Upper lobe of right lung (tissue), 1 donor: ENCODE measurements at regions not wholly inside any gene's neighbourhood (a gene's known extent, or its start where the extent isn't known, plus 50 kb on each side); places are given as distances from the start of the nearest gene placed in this dataset.

ENCODE experiments used
- ATAC-seq: fragments of 200-7000 bp; cut with Tn5 transposase; one replicate; pipeline ENCODE4 v1.9.1; 2020; ENCODE audit warnings: mild to moderate bottlenecking, moderate library complexity
- DNase-seq: peaks from one replicate; pipeline ENCODE4 v3.0.0-alpha.2; 2020
- H3K27ac ChIP-seq: fragments of 200-600 bp; one replicate; pipeline ENCODE4 v1.8.0; 2022
- H3K27me3 ChIP-seq: fragments of 200-600 bp; one replicate; pipeline ENCODE4 v1.8.0; 2022; ENCODE audit warnings: mild to moderate bottlenecking
- H3K36me3 ChIP-seq: fragments of 200-600 bp; one replicate; pipeline ENCODE4 v1.8.0; 2022
- H3K4me1 ChIP-seq: fragments of 200-600 bp; one replicate; pipeline ENCODE4 v1.8.0; 2022
- H3K4me3 ChIP-seq: fragments of 200-600 bp; one replicate; pipeline ENCODE4 v1.8.0; 2022; ENCODE audit warnings: mild to moderate bottlenecking
- H3K9me3 ChIP-seq: fragments of 200-600 bp; one replicate; pipeline ENCODE4 v1.8.0; 2022
- CTCF ChIP-seq: fragments of 200-600 bp; IDR thresholded peaks from one replicate; pipeline ENCODE4 v1.8.0; 2022; ENCODE audit warnings: antibody characterized with exemption
- intact Hi-C: fragments of 100-400 bp; cut with DNase I; formaldehyde crosslinking; loops from one replicate; pipeline ENCODE4 v1.11.0; 2022
- donor health status: DM: no; HTN: yes; CAD: no; lungs with severe emphysema.

GRCh38 chr6:118710616-118711015, 59.2 kb upstream of the CEP85L start:
- ATAC-seq (no peak), DNase-seq (no peak)
- no peaks in the 10 kb centered on the region for H3K36me3 ChIP-seq
- TF ChIP-seq CTCF = no peak
- no peak overlapping the region for H3K27ac ChIP-seq
- peaks cover 11% of the 10 kb centered on the region for H3K4me1 ChIP-seq
- no peak overlapping the region for H3K4me3 ChIP-seq
- no peaks in the 10 kb centered on the region for H3K27me3 ChIP-seq
- intact Hi-C loops = no loop called here
- no peaks in the 10 kb centered on the region for H3K9me3 ChIP-seq

GRCh38 chr6:118709859-118710350, 58.5 kb upstream of the CEP85L start:
- Histone ChIP-seq H3K4me3 (peak overlapping the region; percentile 53), H3K27ac (peak overlapping the region; percentile 4), H3K9me3 (no peaks in the 10 kb centered on the region), H3K4me1 (peaks cover 17% of the 10 kb centered on the region), H3K27me3 (no peaks in the 10 kb centered on the region), H3K36me3 (no peaks in the 10 kb centered on the region)
- ATAC-seq = peak; percentile 72
- intact Hi-C loops = no loop called here
- no peak for DNase-seq
- TF ChIP-seq CTCF = no peak

GRCh38 chr6:118708744-118709143, 57.4 kb upstream of the CEP85L start:
- Histone ChIP-seq H3K36me3 (no peaks in the 10 kb centered on the region), H3K4me1 (peaks cover 17% of the 10 kb centered on the region), H3K27ac (peak overlapping the region; percentile 81), H3K27me3 (no peaks in the 10 kb centered on the region), H3K9me3 (no peaks in the 10 kb centered on the region), H3K4me3 (peak overlapping the region; percentile 53)
- no peak for DNase-seq
- no peak for TF ChIP-seq CTCF
- intact Hi-C loops = no loop called here
- ATAC-seq = no peak

GRCh38 chr6:118708055-118708454, 56.7 kb upstream of the CEP85L start:
- DNase-seq (no peak), ATAC-seq (no peak)
- intact Hi-C loops = no loop called here
- H3K27ac ChIP-seq = peak overlapping the region; percentile 81
- H3K27me3 ChIP-seq = no peaks in the 10 kb centered on the region
- H3K36me3 ChIP-seq = no peaks in the 10 kb centered on the region
- H3K9me3 ChIP-seq = no peaks in the 10 kb centered on the region
- no peak for TF ChIP-seq CTCF
- peak overlapping the region; percentile 53 for H3K4me3 ChIP-seq
- H3K4me1 ChIP-seq = peaks cover 17% of the 10 kb centered on the region

- no peaks in the 10 kb centered on the region for H3K27me3 ChIP-seq
- no peak for TF ChIP-seq CTCF
- H3K27ac ChIP-seq = no peak overlapping the region
- no peak for DNase-seq
- intact Hi-C loops = no loop called here
- H3K4me1 ChIP-seq = peaks cover 17% of the 10 kb centered on the region
- no peaks in the 10 kb centered on the region for H3K9me3 ChIP-seq
- ATAC-seq = no peak
- no peak overlapping the region for H3K4me3 ChIP-seq
- no peaks in the 10 kb centered on the region for H3K36me3 ChIP-seq
Measured at GRCh38 chr6:118706702-118707101, 55.3 kb upstream of the CEP85L start.
